ENCODE measurements at regions not wholly inside any gene's neighbourhood (a gene's known extent, or its start where the extent isn't known, plus 50 kb on each side); places are given as distances from the start of the nearest gene placed in this dataset.
"Not testable (repeated sequence)": the region's sequence is repeated elsewhere in the genome, so short reads cannot be mapped to it uniquely, and the experiment has no call there.

GRCh38 chr16:72658888-72659717 lies 388.8 kb downstream of the ZFHX3 start:
- DNase-seq (ENCODE audit: missing footprints) = no peak
- intact Hi-C loops (cut with DNase I) = no loop called here
- no peak for ATAC-seq

- ATAC-seq = no peak
Measured at GRCh38 chr16:72657791-72658190, 390.1 kb downstream of the ZFHX3 start.

GRCh38 chr16:72657164-72657563 lies 390.8 kb downstream of the ZFHX3 start:
- intact Hi-C loops (cut with DNase I) = no loop called here
- no peak for ATAC-seq
- no peak for DNase-seq (ENCODE audit: missing footprints)

More at GRCh38 chr16:72657791-72658190, 390.1 kb downstream of the ZFHX3 start:
- DNase-seq (ENCODE audit: missing footprints) = no peak
- intact Hi-C loops (cut with DNase I) = no loop called here

- no peak for DNase-seq (ENCODE audit: missing footprints)
- ATAC-seq = no peak
- intact Hi-C loops (cut with DNase I) = no loop called here
Measured at GRCh38 chr16:72654535-72654934, 393.4 kb downstream of the ZFHX3 start.

GRCh38 chr16:72649254-72649944 lies 398.5 kb downstream of the ZFHX3 start:
- no peak for DNase-seq (ENCODE audit: missing footprints)

GRCh38 chr16:72646615-72647014 lies 401.3 kb downstream of the ZFHX3 start:
- no peak for DNase-seq (ENCODE audit: missing footprints)
- ATAC-seq = no peak
- intact Hi-C loops (cut with DNase I) = no loop called here

More at GRCh38 chr16:72649254-72649944, 398.5 kb downstream of the ZFHX3 start:
- ATAC-seq = no peak
- intact Hi-C loops (cut with DNase I) = no loop called here

- ATAC-seq (no peak), DNase-seq (ENCODE audit: missing footprints) (no peak)
- intact Hi-C loops (cut with DNase I) = no loop called here
Measured at GRCh38 chr16:72645538-72645937, 402.4 kb downstream of the ZFHX3 start.

GRCh38 chr16:72644911-72645310 lies 403.0 kb downstream of the ZFHX3 start:
- intact Hi-C loops (cut with DNase I) = no loop called here
- ATAC-seq = no peak
- no peak for DNase-seq (ENCODE audit: missing footprints)

- ATAC-seq = no peak
- intact Hi-C loops (cut with DNase I) = no loop called here
- no peak for DNase-seq (ENCODE audit: missing footprints)
Measured at GRCh38 chr16:72639494-72639893, 408.4 kb downstream of the ZFHX3 start.

- ATAC-seq = no peak
- no peak for DNase-seq (ENCODE audit: missing footprints)
- intact Hi-C loops (cut with DNase I) = no loop called here
Measured at GRCh38 chr16:72637306-72637705, 410.6 kb downstream of the ZFHX3 start.

GRCh38 chr16:72635694-72636093 lies 412.2 kb downstream of the ZFHX3 start:
- DNase-seq (ENCODE audit: missing footprints) (no peak), ATAC-seq (no peak)
- intact Hi-C loops (cut with DNase I) = no loop called here

GRCh38 chr16:72635104-72635503 lies 412.8 kb downstream of the ZFHX3 start:
- ATAC-seq (no peak), DNase-seq (ENCODE audit: missing footprints) (no peak)
- intact Hi-C loops (cut with DNase I) = no loop called here

- intact Hi-C loops (cut with DNase I); ATAC-seq: not testable (repeated sequence)
Measured at GRCh38 chr16:72627182-72627896, 420.6 kb downstream of the ZFHX3 start.

GRCh38 chr16:72626623-72627022 lies 421.3 kb downstream of the ZFHX3 start:
- ATAC-seq (no peak), DNase-seq (ENCODE audit: missing footprints) (no peak)
- intact Hi-C loops (cut with DNase I) = no loop called here

More at GRCh38 chr16:72627182-72627896, 420.6 kb downstream of the ZFHX3 start:
- not testable (repeated sequence) for DNase-seq (ENCODE audit: missing footprints)

GRCh38 chr16:72621651-72622050 lies 426.3 kb downstream of the ZFHX3 start:
- intact Hi-C loops (cut with DNase I) = no loop called here
- no peak for DNase-seq (ENCODE audit: missing footprints)
- ATAC-seq = no peak

- intact Hi-C loops (cut with DNase I) = no loop called here
- DNase-seq (ENCODE audit: missing footprints) (no peak), ATAC-seq (no peak)
Measured at GRCh38 chr16:72620853-72621252, 427.1 kb downstream of the ZFHX3 start.

- no peak for DNase-seq (ENCODE audit: missing footprints)
- intact Hi-C loops (cut with DNase I) = no loop called here
Measured at GRCh38 chr16:72620348-72620747, 427.6 kb downstream of the ZFHX3 start.

GRCh38 chr16:72615856-72616255 lies 432.1 kb downstream of the ZFHX3 start:
- DNase-seq (ENCODE audit: missing footprints) (no peak), ATAC-seq (no peak)
- intact Hi-C loops (cut with DNase I) = no loop called here

More at GRCh38 chr16:72620348-72620747, 427.6 kb downstream of the ZFHX3 start:
- no peak for ATAC-seq

GRCh38 chr16:72612718-72613117 lies 435.2 kb downstream of the ZFHX3 start:
- no peak for ATAC-seq
- DNase-seq (ENCODE audit: missing footprints) = no peak
- intact Hi-C loops (cut with DNase I) = no loop called here
